PC-3 (cell line): ENCODE measurements at regions not wholly inside any gene's neighbourhood (a gene's known extent, or its start where the extent isn't known, plus 50 kb on each side); places are given as distances from the start of the nearest gene placed in this dataset.

Experiments
- ATAC-seq: fragments of 200-7000 bp; cut with Tn5 transposase; 2 replicates; pipeline ENCODE4 v1.9.1; 2020; ENCODE audit warnings: mild to moderate bottlenecking, moderate library complexity
- BruUV-seq: library from RNA; stranded (reverse); fragments of 400-500 nt; replicated peaks from 2 replicates; lab custom pipeline; 2021; lab: Mats Ljungman, UMichigan
- CTCF ChIA-PET: fragments of 300-600 bp; sonication (Branson Sonifier 250); formaldehyde crosslinking; loops from one replicate; lab custom pipeline; 2022; ENCODE audit warnings: antibody characterized with exemption; lab: Charles Lee
- POLR2A ChIA-PET: fragments of 300-600 bp; sonication (Branson Sonifier 250); formaldehyde crosslinking; loops from one replicate; lab custom pipeline; 2022; ENCODE audit warnings: antibody characterized with exemption; ENCODE audit not compliant: unreplicated experiment; lab: Charles Lee
- DNase-seq: peaks from one replicate; pipeline ENCODE4 v3.0.0-alpha.2; 2015
- H2AFZ ChIP-seq: fragments of 300-600 bp; sonication (generic); 2 replicates; pipeline ENCODE4 v1.6.0; 2016; ENCODE audit warnings: antibody characterized with exemption, low read length
- H3F3A ChIP-seq: fragments of 300-600 bp; sonication (generic); one replicate; pipeline ENCODE4 v1.6.0; 2017; ENCODE audit warnings: antibody characterized with exemption, low read length, control low read depth, mild to moderate bottlenecking; ENCODE audit not compliant: unreplicated experiment
- H3K27ac ChIP-seq: fragments of 300-600 bp; sonication (generic); 2 replicates; pipeline ENCODE4 v1.5.1; 2016; ENCODE audit warnings: mild to moderate bottlenecking, low read length
- H3K27me3 ChIP-seq: fragments of 300-600 bp; sonication (generic); 2 replicates; pipeline ENCODE4 v1.6.1; 2016; ENCODE audit warnings: low read length, mixed read lengths
- H3K36me3 ChIP-seq: fragments of 300-600 bp; sonication (generic); 2 replicates; pipeline ENCODE4 v1.6.1; 2016; ENCODE audit warnings: low read depth, mixed run types, low read length, mixed read lengths
- H3K4me1 ChIP-seq: fragments of 300-600 bp; sonication (generic); 2 replicates; pipeline ENCODE4 v1.5.1; 2016; ENCODE audit warnings: low read length; ENCODE audit not compliant: insufficient read depth
- H3K4me2 ChIP-seq: fragments of 300-600 bp; sonication (generic); 2 replicates; pipeline ENCODE4 v1.6.0; 2016; ENCODE audit warnings: low read length
- H3K4me3 ChIP-seq: fragments of 300-600 bp; sonication (generic); 2 replicates; pipeline ENCODE4 v1.5.1; 2016; ENCODE audit warnings: mild to moderate bottlenecking, low read length, mixed read lengths
- H3K79me2 ChIP-seq: fragments of 300-600 bp; sonication (generic); 2 replicates; pipeline ENCODE4 v1.6.1; 2017; ENCODE audit warnings: low read length, mixed read lengths
- H3K9ac ChIP-seq: fragments of 300-600 bp; sonication (generic); 2 replicates; pipeline ENCODE4 v1.6.0; 2016; ENCODE audit warnings: mild to moderate bottlenecking, low read length
- H3K9me2 ChIP-seq: fragments of 300-600 bp; sonication (generic); replicated peaks from 2 replicates; pipeline ENCODE4 v1.6.1; 2016; ENCODE audit warnings: mixed run types, low read length, mixed read lengths
- H3K9me3 ChIP-seq: fragments of 300-600 bp; sonication (generic); 2 replicates; pipeline ENCODE4 v1.6.1; 2016; ENCODE audit warnings: low read length, mixed read lengths
- H4K20me1 ChIP-seq: fragments of 300-600 bp; sonication (generic); 2 replicates; pipeline ENCODE4 v1.6.1; 2016; ENCODE audit warnings: low read length, mixed read lengths
- EZH2 ChIP-seq: fragments of 300-600 bp; sonication (generic); IDR thresholded peaks from one replicate; pipeline ENCODE4 v1.6.1; 2017; ENCODE audit warnings: antibody characterized with exemption, mild to moderate bottlenecking, low read length; ENCODE audit not compliant: unreplicated experiment
- EZH2phosphoT487 ChIP-seq: fragments of 300-600 bp; sonication (generic); IDR thresholded peaks from 2 replicates; pipeline ENCODE4 v1.6.1; 2018; ENCODE audit warnings: mild to moderate bottlenecking, antibody characterized with exemption, low read length, borderline replicate concordance
- intact Hi-C: fragments of 100-400 bp; cut with micrococcal nuclease; formaldehyde crosslinking; loops from 2 replicates; pipeline ENCODE4 v1.9.0; 2023
- TF ChIP-seq, protein P1 (sequence below): fragments of 300-600 bp; sonication (generic); conservative IDR thresholded peaks from 2 replicates; pipeline ENCODE4 v1.5.1; 2017; ENCODE audit warnings: antibody characterized with exemption, low read depth, mild to moderate bottlenecking, low read length

DNA sequence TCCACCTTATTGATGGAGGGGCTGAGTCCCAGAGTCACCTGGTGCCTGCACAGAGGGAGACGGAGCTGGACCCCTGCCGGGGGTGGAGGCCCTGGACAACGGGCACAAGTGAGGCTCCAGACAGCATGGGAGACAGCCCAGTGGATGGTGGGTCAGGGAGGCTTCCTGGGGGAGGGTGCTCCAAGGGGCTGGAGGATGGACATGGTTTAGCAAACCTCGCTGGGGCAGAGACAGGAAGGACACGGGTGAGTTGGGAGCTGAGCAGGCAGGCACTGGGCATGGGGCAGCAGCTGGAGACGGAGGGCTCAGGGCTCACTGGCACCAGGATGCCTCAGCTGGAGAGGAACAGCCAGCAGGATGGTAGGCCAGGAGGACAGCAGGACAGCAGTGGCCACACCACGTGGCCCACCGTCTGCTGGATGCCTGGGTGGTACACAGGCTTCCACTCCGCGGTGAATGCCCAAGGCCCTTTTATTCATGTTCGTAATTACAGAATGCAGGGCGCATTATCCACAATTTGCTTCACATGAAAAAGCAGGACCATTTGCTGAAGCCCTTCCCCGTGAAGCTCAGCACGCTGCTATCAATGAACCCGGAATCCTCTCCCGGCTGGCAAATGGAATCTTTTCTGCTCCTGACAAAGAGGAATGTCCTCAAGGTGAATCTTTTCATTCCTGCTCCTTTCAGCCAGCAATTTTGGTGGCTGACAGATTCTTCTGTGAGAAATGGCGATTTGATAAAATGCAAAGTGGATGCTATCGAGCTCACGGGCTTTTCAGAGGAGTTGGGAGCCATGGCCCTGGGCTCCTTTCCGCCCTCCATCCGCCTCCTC, 138.1 kb upstream of the C14orf180 start:
- Histone ChIP-seq H3K27me3 (peaks cover 24% of the 10 kb centered on the region), H3K9me3 (no peaks in the 10 kb centered on the region), H3K9ac (no peak overlapping the region), H3F3A (no peaks in the 10 kb centered on the region), H3K4me2 (no peak overlapping the region), H3K9me2 (no peaks in the 10 kb centered on the region), H3K4me3 (no peak overlapping the region), H3K27ac (no peak overlapping the region), H3K36me3 (no peaks in the 10 kb centered on the region), H4K20me1 (no peaks in the 10 kb centered on the region), H3K4me1 (no peaks in the 10 kb centered on the region), H2AFZ (no peak overlapping the region), H3K79me2 (no peaks in the 10 kb centered on the region)
- DNase-seq = no peak
- CTCF ChIA-PET = no interaction called here
- POLR2A ChIA-PET = no interaction called here
- TF ChIP-seq, protein P1, sequence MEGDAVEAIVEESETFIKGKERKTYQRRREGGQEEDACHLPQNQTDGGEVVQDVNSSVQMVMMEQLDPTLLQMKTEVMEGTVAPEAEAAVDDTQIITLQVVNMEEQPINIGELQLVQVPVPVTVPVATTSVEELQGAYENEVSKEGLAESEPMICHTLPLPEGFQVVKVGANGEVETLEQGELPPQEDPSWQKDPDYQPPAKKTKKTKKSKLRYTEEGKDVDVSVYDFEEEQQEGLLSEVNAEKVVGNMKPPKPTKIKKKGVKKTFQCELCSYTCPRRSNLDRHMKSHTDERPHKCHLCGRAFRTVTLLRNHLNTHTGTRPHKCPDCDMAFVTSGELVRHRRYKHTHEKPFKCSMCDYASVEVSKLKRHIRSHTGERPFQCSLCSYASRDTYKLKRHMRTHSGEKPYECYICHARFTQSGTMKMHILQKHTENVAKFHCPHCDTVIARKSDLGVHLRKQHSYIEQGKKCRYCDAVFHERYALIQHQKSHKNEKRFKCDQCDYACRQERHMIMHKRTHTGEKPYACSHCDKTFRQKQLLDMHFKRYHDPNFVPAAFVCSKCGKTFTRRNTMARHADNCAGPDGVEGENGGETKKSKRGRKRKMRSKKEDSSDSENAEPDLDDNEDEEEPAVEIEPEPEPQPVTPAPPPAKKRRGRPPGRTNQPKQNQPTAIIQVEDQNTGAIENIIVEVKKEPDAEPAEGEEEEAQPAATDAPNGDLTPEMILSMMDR = no peak
- no peak for TF ChIP-seq EZH2
- no peak for TF ChIP-seq EZH2phosphoT487
- ATAC-seq = no peak
- no TSS peak for BruUV-seq
- intact Hi-C loops = no loop called here

DNA sequence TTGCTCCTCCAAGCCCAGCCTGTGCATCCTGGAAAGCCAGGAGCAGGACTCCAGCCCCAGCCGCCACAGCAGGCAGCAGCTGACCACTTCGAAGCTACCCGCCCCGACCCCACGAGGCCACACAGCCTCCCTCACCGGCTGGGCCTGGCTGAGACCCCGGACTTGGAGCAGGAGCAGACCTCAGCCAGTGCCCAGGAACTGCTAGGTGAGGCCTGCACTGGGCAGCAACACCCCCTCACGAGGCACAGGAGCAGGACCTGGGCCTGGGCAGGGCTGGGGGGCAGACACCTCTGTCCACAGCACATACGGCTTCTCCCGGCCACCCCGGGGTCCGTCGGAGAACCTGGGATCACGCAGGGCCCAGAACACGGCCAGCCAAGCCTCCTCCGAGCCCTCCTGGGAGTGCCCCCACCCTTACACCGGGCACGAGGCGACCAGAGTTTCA, 137.4 kb upstream of the C14orf180 start:
- intact Hi-C loops = no loop called here
- peaks cover 31% of the 10 kb centered on the region for H3K27me3 ChIP-seq
- no peaks in the 10 kb centered on the region for H3F3A ChIP-seq
- POLR2A ChIA-PET = no interaction called here
- no peaks in the 10 kb centered on the region for H3K9me2 ChIP-seq
- no peaks in the 10 kb centered on the region for H3K36me3 ChIP-seq
- TF ChIP-seq EZH2phosphoT487 (no peak), EZH2 (no peak)
- TF ChIP-seq, protein P1 = no peak
- H4K20me1 ChIP-seq = no peaks in the 10 kb centered on the region
- CTCF ChIA-PET = no interaction called here
- no peaks in the 10 kb centered on the region for H3K9me3 ChIP-seq
- ATAC-seq = no peak
- no TSS peak for BruUV-seq
- H2AFZ ChIP-seq = no peak overlapping the region
- H3K4me2 ChIP-seq = no peak overlapping the region
- no peak overlapping the region for H3K4me3 ChIP-seq
- H3K9ac ChIP-seq = no peak overlapping the region
- DNase-seq = no peak
- H3K27ac ChIP-seq = no peak overlapping the region
- H3K79me2 ChIP-seq = no peaks in the 10 kb centered on the region
- no peaks in the 10 kb centered on the region for H3K4me1 ChIP-seq
